BLaER1 (cell line): ENCODE measurements at regions not wholly inside any gene's neighbourhood (a gene's known extent, or its start where the extent isn't known, plus 50 kb on each side); places are given as distances from the start of the nearest gene placed in this dataset.

Experiments used
- H3K27ac ChIP-seq: shearing (Covaris generic); formaldehyde crosslinking; 2 replicates; pipeline ENCODE4 v1.8.1; 2022
- H3K27me3 ChIP-seq: shearing (Covaris generic); formaldehyde crosslinking; 2 replicates; pipeline ENCODE4 v1.8.1; 2022
- H3K36me3 ChIP-seq: shearing (Covaris generic); formaldehyde crosslinking; 2 replicates; pipeline ENCODE4 v1.8.1; 2022
- H3K4me1 ChIP-seq: shearing (Covaris generic); formaldehyde crosslinking; 2 replicates; pipeline ENCODE4 v1.8.1; 2022
- H3K4me2 ChIP-seq: shearing (Covaris generic); formaldehyde crosslinking; 2 replicates; pipeline ENCODE4 v1.8.1; 2022
- H3K4me3 ChIP-seq: shearing (Covaris generic); formaldehyde crosslinking; 2 replicates; pipeline ENCODE4 v1.8.1; 2022
- H3K9ac ChIP-seq: shearing (Covaris generic); formaldehyde crosslinking; 2 replicates; pipeline ENCODE4 v1.8.1; 2022
- H3K9me3 ChIP-seq: shearing (Covaris generic); formaldehyde crosslinking; 2 replicates; pipeline ENCODE4 v1.8.1; 2022
- H4K20me1 ChIP-seq: shearing (Covaris generic); formaldehyde crosslinking; 2 replicates; pipeline ENCODE4 v1.8.1; 2022
- Cebpa-rat ChIP-seq: shearing (Covaris generic); IDR thresholded peaks from 2 replicates; pipeline ENCODE4 v1.8.1; 2022

DNA sequence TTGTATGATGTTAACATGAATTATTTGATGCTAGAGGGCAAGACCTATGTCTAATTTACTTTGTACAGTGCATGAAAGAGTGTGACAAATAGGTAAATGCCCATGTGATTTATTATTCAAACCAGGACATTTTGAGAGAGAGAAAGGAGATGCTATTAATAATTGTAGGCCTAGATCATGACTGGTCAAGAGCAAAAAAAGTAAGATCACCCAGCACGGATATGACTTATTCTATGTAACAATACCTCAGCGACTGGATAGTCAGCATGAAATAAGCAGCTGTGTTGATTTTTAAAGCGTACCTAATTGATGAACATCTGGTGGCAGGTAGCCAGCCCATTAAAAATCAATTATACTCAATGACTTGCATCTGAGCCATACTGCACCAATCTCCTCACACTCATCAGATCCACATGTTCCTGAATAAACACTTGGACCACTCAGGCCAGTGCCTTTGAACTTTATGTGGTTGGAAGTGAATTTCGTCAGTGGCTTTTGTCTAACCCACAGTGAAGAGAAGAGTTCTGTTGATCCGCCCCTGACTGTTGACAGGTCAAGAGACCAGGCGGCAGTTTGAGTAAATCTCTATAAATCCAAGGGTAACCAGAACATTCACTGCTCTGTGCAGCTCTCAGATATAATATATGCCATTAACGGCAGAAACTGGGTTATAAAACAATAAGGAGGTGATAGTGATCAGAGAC lies 435.3 kb downstream of the MDFIC start:
- Histone ChIP-seq H3K4me2 (no peak overlapping the region), H3K27ac (no peak overlapping the region), H3K4me1 (no peaks in the 10 kb centered on the region), H3K36me3 (no peaks in the 10 kb centered on the region), H3K27me3 (no peaks in the 10 kb centered on the region), H4K20me1 (no peaks in the 10 kb centered on the region), H3K9me3 (no peaks in the 10 kb centered on the region), H3K4me3 (no peak overlapping the region), H3K9ac (no peak overlapping the region)
- no peak for TF ChIP-seq Cebpa-rat

DNA sequence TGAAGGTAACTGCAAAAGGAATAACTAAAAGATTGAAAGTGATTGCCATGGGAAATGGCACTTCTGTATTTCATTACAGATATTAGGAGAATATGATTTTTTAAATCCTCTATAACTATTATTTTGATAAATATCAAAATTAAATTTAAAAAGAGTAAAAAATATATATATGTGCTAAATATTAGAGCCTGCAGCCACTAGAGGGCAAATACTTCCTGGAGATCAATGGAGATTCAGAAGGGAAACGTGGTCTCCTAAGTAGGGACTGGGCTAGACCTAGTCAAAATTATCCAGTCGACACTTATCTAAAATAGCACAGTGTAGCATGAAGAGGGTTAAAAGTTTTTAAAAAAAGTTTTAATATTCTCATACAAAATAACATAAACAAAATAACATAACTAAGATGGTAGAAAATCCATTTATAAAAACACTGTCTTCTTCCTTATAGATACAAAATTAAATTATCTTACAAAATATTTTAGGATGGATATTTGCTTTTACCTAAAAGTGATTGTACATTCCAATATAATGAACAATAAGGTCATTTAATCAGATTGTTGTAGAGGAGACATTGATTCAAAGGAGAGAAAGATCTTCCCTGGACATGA lies 434.3 kb downstream of the MDFIC start:
- Histone ChIP-seq H3K27ac (no peak overlapping the region), H3K9me3 (no peaks in the 10 kb centered on the region), H3K36me3 (no peaks in the 10 kb centered on the region), H3K4me2 (no peak overlapping the region), H3K27me3 (no peaks in the 10 kb centered on the region), H3K4me3 (no peak overlapping the region), H3K9ac (no peak overlapping the region), H4K20me1 (no peaks in the 10 kb centered on the region), H3K4me1 (no peaks in the 10 kb centered on the region)
- no peak for TF ChIP-seq Cebpa-rat

DNA sequence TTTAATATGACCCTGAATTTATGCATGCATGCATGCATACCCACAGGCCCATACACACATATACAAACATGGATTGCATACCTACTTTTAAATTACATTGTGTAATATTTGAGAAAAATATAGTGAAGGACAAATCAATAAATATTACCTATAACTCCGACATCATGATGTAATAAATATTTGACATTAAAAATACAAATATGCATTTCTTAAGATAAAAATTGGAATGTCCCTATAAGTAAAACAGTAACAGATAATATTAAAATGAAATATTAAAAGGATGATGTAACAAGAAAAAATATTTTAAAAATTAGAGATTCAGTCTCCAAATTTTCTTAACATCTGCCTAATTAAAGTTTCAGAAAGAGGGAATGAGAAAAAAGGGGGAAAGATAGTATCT lies 433.0 kb downstream of the MDFIC start:
- H4K20me1 ChIP-seq: no peaks in the 10 kb centered on the region
- H3K27ac ChIP-seq: no peak overlapping the region
- no peaks in the 10 kb centered on the region for H3K36me3 ChIP-seq
- H3K27me3 ChIP-seq: no peaks in the 10 kb centered on the region
- H3K4me3 ChIP-seq: no peak overlapping the region
- no peak for TF ChIP-seq Cebpa-rat
- no peak overlapping the region for H3K4me2 ChIP-seq
- H3K9me3 ChIP-seq: no peaks in the 10 kb centered on the region
- no peaks in the 10 kb centered on the region for H3K4me1 ChIP-seq
- no peak overlapping the region for H3K9ac ChIP-seq

DNA sequence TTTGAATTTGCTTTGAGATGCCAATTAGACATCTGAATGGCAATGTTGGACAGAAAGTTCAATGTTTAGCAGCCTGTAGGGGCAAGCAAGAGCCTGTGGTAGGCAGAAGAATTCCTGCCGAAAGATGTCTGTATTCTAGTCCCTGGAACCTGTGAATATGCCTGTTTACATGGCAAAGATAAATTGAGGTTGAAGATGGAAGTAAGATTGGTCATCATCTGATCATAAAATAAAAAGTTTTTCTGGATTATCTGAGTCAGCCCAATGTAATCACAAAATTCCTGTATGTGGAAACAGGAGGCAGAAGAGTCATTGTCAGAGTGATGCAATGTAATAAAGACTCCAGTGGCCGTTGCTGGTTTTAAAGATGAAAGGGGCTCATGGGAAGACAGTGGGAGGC lies 430.5 kb downstream of the MDFIC start:
- no peak for TF ChIP-seq Cebpa-rat
- H3K9ac ChIP-seq: no peak overlapping the region
- H3K27me3 ChIP-seq: no peaks in the 10 kb centered on the region
- no peak overlapping the region for H3K4me2 ChIP-seq
- H3K4me3 ChIP-seq: no peak overlapping the region
- H4K20me1 ChIP-seq: no peaks in the 10 kb centered on the region
- no peaks in the 10 kb centered on the region for H3K4me1 ChIP-seq
- H3K9me3 ChIP-seq: no peaks in the 10 kb centered on the region
- no peaks in the 10 kb centered on the region for H3K36me3 ChIP-seq
- H3K27ac ChIP-seq: no peak overlapping the region

DNA sequence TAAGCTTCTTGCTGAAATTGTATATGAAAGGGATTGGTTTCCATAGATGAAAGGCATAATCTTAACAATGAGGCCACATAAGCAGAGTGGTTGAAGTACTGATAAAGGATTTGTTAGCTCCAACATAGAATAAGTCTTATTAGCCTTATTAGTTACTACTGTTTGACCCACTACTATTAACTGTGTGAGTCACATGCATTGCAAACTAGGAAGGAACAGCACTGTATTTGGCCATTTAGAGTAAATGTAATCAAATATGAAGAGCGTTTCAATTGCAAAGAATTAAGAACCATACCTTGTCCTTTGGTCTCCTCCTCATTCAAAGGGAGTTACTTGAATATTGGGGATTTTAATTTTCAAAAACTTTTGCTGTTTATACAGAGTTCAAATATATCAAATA lies 428.9 kb downstream of the MDFIC start:
- Histone ChIP-seq H3K9ac (no peak overlapping the region), H3K4me2 (no peak overlapping the region)
- TF ChIP-seq Cebpa-rat: no peak

DNA sequence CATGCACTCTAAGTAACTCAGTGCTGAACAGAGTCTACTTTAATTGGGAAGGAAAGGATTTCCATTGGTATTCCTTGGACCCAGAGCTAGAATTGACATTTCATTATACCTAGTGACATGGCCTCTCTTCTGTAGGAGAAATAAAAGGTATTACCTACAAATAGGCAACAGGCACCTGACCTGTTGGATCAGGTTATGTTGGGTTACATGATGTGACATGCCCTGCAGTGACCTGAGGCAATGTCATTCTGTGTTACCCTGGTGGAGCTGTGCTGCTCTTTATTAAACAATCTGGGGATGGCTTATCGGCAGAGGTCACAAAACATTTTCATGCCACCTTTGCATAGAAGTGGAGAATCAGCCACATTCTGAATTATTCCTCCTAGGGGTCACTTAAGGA lies 427.7 kb downstream of the MDFIC start:
- H3K4me1 ChIP-seq: no peaks in the 10 kb centered on the region
- no peak overlapping the region for H3K4me3 ChIP-seq
- H3K27me3 ChIP-seq: no peaks in the 10 kb centered on the region
- H3K9me3 ChIP-seq: no peaks in the 10 kb centered on the region
- H3K4me2 ChIP-seq: no peak overlapping the region
- H3K27ac ChIP-seq: no peak overlapping the region
- TF ChIP-seq Cebpa-rat: no peak
- no peak overlapping the region for H3K9ac ChIP-seq
- H3K36me3 ChIP-seq: no peaks in the 10 kb centered on the region
- no peaks in the 10 kb centered on the region for H4K20me1 ChIP-seq

More for the DNA sequence above, 428.9 kb downstream of the MDFIC start:
- Histone ChIP-seq H4K20me1 (no peaks in the 10 kb centered on the region), H3K4me3 (no peak overlapping the region), H3K27me3 (no peaks in the 10 kb centered on the region), H3K36me3 (no peaks in the 10 kb centered on the region), H3K4me1 (no peaks in the 10 kb centered on the region), H3K9me3 (no peaks in the 10 kb centered on the region), H3K27ac (no peak overlapping the region)

DNA sequence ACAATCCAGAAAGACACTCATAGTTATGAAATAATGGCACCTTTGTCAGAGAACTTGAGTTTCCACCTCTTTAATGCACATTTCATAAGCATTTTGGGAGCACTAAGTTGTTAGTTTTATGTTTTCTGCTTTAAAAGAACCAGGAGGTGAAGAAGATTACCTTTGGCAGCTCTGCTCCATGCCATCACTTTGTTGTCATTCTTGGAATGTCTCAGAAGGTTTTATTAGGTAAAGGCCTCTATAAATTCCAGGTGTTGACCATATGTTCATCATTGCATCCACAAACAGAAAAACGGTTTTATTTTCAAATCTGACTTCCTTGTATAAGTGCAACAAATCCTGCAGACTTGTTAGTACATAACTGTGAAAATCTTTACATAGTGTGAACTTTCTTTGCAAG lies 424.8 kb downstream of the MDFIC start:
- Histone ChIP-seq H3K27me3 (no peaks in the 10 kb centered on the region), H3K36me3 (no peaks in the 10 kb centered on the region), H3K4me2 (no peak overlapping the region), H3K9me3 (no peaks in the 10 kb centered on the region), H4K20me1 (no peaks in the 10 kb centered on the region), H3K4me1 (no peaks in the 10 kb centered on the region), H3K27ac (no peak overlapping the region), H3K9ac (no peak overlapping the region), H3K4me3 (no peak overlapping the region)
- TF ChIP-seq Cebpa-rat: no peak

DNA sequence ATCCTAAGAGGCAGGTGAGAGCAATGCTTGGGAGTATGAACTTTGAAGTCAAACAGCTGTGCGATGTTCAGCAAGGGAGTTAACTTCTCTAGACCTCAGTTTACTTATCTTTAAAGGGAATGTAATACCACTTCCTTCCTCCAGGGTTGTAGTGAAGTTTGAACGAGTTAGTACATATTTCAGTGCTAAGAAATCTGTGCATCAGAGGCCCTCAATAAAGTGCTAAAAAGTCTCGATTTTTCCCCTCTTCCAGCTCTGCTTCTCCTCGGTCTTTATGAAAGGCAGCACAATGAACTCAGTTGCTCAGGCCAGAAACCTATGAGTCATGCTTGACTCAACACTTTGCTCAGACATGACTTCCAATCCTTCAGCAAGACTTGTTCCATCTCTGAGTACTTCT lies 418.9 kb downstream of the MDFIC start:
- no peaks in the 10 kb centered on the region for H3K4me1 ChIP-seq
- H3K9me3 ChIP-seq: no peaks in the 10 kb centered on the region
- H3K4me3 ChIP-seq: no peak overlapping the region
- H3K27me3 ChIP-seq: no peaks in the 10 kb centered on the region
- TF ChIP-seq Cebpa-rat: no peak
- H4K20me1 ChIP-seq: no peaks in the 10 kb centered on the region
- no peak overlapping the region for H3K9ac ChIP-seq
- no peak overlapping the region for H3K27ac ChIP-seq
- no peak overlapping the region for H3K4me2 ChIP-seq
- H3K36me3 ChIP-seq: no peaks in the 10 kb centered on the region

DNA sequence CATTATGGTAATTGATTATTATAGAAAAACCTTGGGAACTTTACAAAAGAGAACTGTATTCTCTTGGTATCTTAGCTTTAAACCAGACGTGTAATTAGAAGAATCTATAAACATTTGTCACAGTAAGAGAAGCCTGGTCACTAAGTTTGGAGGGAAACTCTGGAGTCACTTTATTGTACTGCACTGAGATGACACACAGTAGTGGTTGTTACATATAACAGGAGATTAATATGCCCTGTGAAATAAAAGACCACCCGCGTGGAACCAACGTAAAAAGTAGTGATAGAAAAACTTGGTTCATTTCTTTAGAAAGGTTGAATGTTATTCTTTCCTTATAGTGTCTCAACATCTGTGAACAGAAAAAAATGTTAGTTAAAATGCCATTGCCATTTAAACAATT lies 416.1 kb downstream of the MDFIC start:
- no peaks in the 10 kb centered on the region for H3K9me3 ChIP-seq
- H3K4me2 ChIP-seq: no peak overlapping the region
- no peaks in the 10 kb centered on the region for H3K36me3 ChIP-seq
- H3K27me3 ChIP-seq: no peaks in the 10 kb centered on the region
- no peak for TF ChIP-seq Cebpa-rat
- H3K4me1 ChIP-seq: no peaks in the 10 kb centered on the region
- H3K4me3 ChIP-seq: no peak overlapping the region
- no peak overlapping the region for H3K9ac ChIP-seq
- H3K27ac ChIP-seq: no peak overlapping the region
- no peaks in the 10 kb centered on the region for H4K20me1 ChIP-seq

DNA sequence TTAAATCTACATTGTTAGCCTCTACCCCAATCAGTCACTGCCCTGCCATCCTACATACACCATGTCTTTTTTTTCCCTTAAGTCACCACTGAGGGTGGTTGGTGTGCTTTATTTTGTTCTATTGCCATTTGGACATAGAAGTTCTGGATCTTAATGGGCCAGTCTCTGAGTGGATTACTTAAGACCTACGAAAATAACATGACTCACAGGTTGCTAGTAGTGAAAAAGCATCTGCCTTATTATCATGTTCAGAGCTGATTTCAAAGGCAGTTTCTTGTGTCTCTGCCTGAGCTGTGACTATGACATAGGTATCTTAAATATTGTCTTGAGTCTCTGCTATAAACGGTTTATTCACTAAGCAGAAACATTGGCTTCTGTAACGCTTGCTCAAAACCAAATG lies 410.8 kb downstream of the MDFIC start:
- H3K36me3 ChIP-seq: no peaks in the 10 kb centered on the region
- H3K4me3 ChIP-seq: no peak overlapping the region
- no peaks in the 10 kb centered on the region for H3K27me3 ChIP-seq
- no peaks in the 10 kb centered on the region for H3K4me1 ChIP-seq
- H3K4me2 ChIP-seq: no peak overlapping the region
- TF ChIP-seq Cebpa-rat: no peak
- H3K9ac ChIP-seq: no peak overlapping the region
- H3K9me3 ChIP-seq: no peaks in the 10 kb centered on the region
- H4K20me1 ChIP-seq: no peaks in the 10 kb centered on the region
- H3K27ac ChIP-seq: no peak overlapping the region

DNA sequence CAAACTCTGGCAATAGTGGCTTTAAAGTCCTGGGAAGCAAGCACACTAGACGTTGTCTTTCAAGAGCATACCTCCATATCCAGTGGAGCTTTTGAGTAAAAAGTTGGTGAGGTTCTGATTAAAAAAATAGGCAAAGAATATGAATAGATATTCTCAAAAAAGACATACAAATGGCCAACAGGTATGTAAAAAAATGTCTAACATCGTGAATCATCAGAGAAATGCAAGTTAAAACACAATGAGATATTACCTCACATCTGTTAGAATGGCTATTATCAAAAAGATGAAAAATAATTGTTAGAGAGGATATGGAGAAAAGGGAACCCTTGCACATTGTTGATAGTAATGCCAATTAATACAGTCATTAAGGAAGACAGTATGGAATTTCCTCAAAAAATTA lies 407.1 kb downstream of the MDFIC start:
- Histone ChIP-seq H3K4me3 (no peak overlapping the region), H3K4me2 (no peak overlapping the region), H3K9me3 (no peaks in the 10 kb centered on the region), H3K4me1 (no peaks in the 10 kb centered on the region), H3K9ac (no peak overlapping the region), H3K36me3 (no peaks in the 10 kb centered on the region), H4K20me1 (no peaks in the 10 kb centered on the region), H3K27ac (no peak overlapping the region), H3K27me3 (no peaks in the 10 kb centered on the region)
- no peak for TF ChIP-seq Cebpa-rat
